HepG2 (cell line): ENCODE measurements at regions not wholly inside any gene's neighbourhood (a gene's known extent, or its start where the extent isn't known, plus 50 kb on each side); places are given as distances from the start of the nearest gene placed in this dataset.

Source experiments
- ATAC-seq: fragments of 200-7000 bp; cut with Tn5 transposase; 3 replicates; pipeline ENCODE4 v1.9.1; 2020; ENCODE audit warnings: mild to moderate bottlenecking, moderate library complexity
- BruUV-seq: library from RNA; stranded (reverse); fragments of 400-500 nt; replicated peaks from 2 replicates; lab custom pipeline; 2021; lab: Mats Ljungman, UMichigan
- CTCF ChIA-PET: fragments of 300-600 bp; formaldehyde crosslinking; extraction: SDS; loops from one replicate; lab custom pipeline; 2021; ENCODE audit warnings: low total read pairs, inconsistent platforms, low intra/inter-chr PET ratio; lab: Yijun Ruan, JAX
- POLR2A ChIA-PET: fragments of 350-600 bp; sonication (Branson Sonifier 250); formaldehyde crosslinking; loops from one replicate; lab custom pipeline; 2020; ENCODE audit warnings: antibody characterized with exemption, inconsistent platforms; lab: Yijun Ruan, JAX
- DNase-seq: peaks from one replicate; pipeline ENCODE4 v3.0.0-alpha.2; 2015; ENCODE audit warnings: low spot score
- FAIRE-seq: peaks from 3 replicates; lab custom pipeline; 2011; peaks lifted over from hg19 to GRCh38; lab: Jason Lieb, UNC
- H2AFZ ChIP-seq: one replicate; pipeline ENCODE4 v1.6.1; 2011; ENCODE audit warnings: low read length, inconsistent platforms
- H3K27ac ChIP-seq: fragments of 300-600 bp; 3 replicates; pipeline ENCODE4 v1.8.0; 2011; ENCODE audit warnings: mixed run types, mild to moderate bottlenecking, mixed read lengths, low read length, inconsistent platforms; ENCODE audit not compliant: insufficient read depth; ENCODE audit errors: extremely low read length
- H3K27me3 ChIP-seq, 2 experiments: fragments of 200-600 bp in 1 of 2; 2 replicates in 1 of 2; 3 replicates in 1 of 2; pipeline versions ENCODE4 v1.6.0 to v1.8.0; 2011; ENCODE audit warnings: low read length in 2 of 2, mild to moderate bottlenecking in 2 of 2, moderate library complexity in 2 of 2, inconsistent platforms in 1 of 2; ENCODE audit not compliant: insufficient read depth in 2 of 2, control insufficient read depth in 1 of 2
- H3K36me3 ChIP-seq, 2 experiments: fragments of 200-600 bp in 1 of 2; replicated peaks in 1 of 2; 2 replicates in 1 of 2; 3 replicates in 1 of 2; pipeline versions ENCODE4 v1.5.1 to v1.8.0; 2011; ENCODE audit warnings: low read length in 2 of 2, inconsistent platforms in 1 of 2; ENCODE audit not compliant: insufficient read depth in 2 of 2, control insufficient read depth in 1 of 2
- H3K4me1 ChIP-seq: 2 replicates; pipeline ENCODE4 v1.5.1; 2012; ENCODE audit warnings: low read length, inconsistent platforms; ENCODE audit not compliant: insufficient read depth
- H3K4me2 ChIP-seq: 2 replicates; pipeline ENCODE4 v1.6.0; 2011; ENCODE audit warnings: low read depth, low read length, inconsistent platforms
- H3K4me3 ChIP-seq, 3 experiments: fragments of 200-600 bp in 1 of 3; sonication (generic), shearing (Covaris generic) in 1 of 3; replicated peaks in 1 of 3; 2 replicates each; pipeline ENCODE4 v1.5.1; 2011 to 2016; ENCODE audit warnings: low read length in 3 of 3, inconsistent platforms in 2 of 3, low read depth in 2 of 3, mild to moderate bottlenecking in 2 of 3, control low read depth in 1 of 3, mixed read lengths in 1 of 3; ENCODE audit not compliant: insufficient read depth in 1 of 3
- H3K79me2 ChIP-seq: one replicate; pipeline ENCODE4 v1.6.1; 2011; ENCODE audit warnings: low read length, inconsistent platforms; ENCODE audit not compliant: insufficient read depth
- H3K9ac ChIP-seq: 2 replicates; pipeline ENCODE4 v1.6.0; 2011; ENCODE audit warnings: mild to moderate bottlenecking, low read depth, low read length, inconsistent platforms; ENCODE audit not compliant: insufficient read depth
- H3K9me3 ChIP-seq: 2 replicates; pipeline ENCODE4 v1.5.1; 2012; ENCODE audit warnings: mild to moderate bottlenecking, low read length
- H4K20me1 ChIP-seq: 2 replicates; pipeline ENCODE4 v1.6.0; 2011; ENCODE audit warnings: inconsistent platforms, mild to moderate bottlenecking, low read length, moderate library complexity; ENCODE audit not compliant: insufficient read depth
- ESRRA ChIP-seq: sonication (generic); formaldehyde crosslinking; IDR thresholded peaks from 2 replicates; pipeline ENCODE4 v1.5.1; 2020; ENCODE audit warnings: mild to moderate bottlenecking, low read depth, missing genetic modification reagents
- HMGXB3 ChIP-seq: sonication (generic); formaldehyde crosslinking; IDR thresholded peaks from 2 replicates; pipeline ENCODE4 v1.4.0; 2020; ENCODE audit warnings: missing genetic modification reagents, borderline replicate concordance
- TCF12 ChIP-seq, 2 experiments: fragments of 450-650 bp in 1 of 2; sonication (generic) in 1 of 2; formaldehyde crosslinking in 1 of 2; IDR thresholded peaks; 2 replicates each; pipeline versions ENCODE4 v1.6.1 to v1.8.0; 2017 to 2022; ENCODE audit warnings: antibody characterized with exemption in 1 of 2, mild to moderate bottlenecking in 1 of 2, missing genetic modification reagents in 1 of 2, moderate library complexity in 1 of 2
- ZBTB4 ChIP-seq: sonication (generic); formaldehyde crosslinking; IDR thresholded peaks from 2 replicates; pipeline ENCODE4 v1.4.0; 2020; ENCODE audit warnings: missing genetic modification reagents, mild to moderate bottlenecking, borderline replicate concordance
- ZFP1 ChIP-seq: IDR thresholded peaks from 2 replicates; pipeline ENCODE4 v1.6.1; 2016
- ZFP62 ChIP-seq: sonication (generic); formaldehyde crosslinking; IDR thresholded peaks from 2 replicates; pipeline ENCODE4 v1.4.0; 2020; ENCODE audit warnings: missing genetic modification reagents
- ZFP91 ChIP-seq: sonication (generic); formaldehyde crosslinking; IDR thresholded peaks from 2 replicates; pipeline ENCODE4 v1.9.0; 2022; ENCODE audit warnings: missing genetic modification reagents, mild to moderate bottlenecking, borderline replicate concordance
- ZSCAN21 ChIP-seq: sonication (generic); formaldehyde crosslinking; IDR thresholded peaks from 2 replicates; pipeline ENCODE4 v1.8.0; 2022; ENCODE audit warnings: mild to moderate bottlenecking, missing genetic modification reagents, moderate library complexity, borderline replicate concordance
- WGBS: methylation state at CpG from one replicate; pipeline ENCODE4 v1.1.6; 2017; ENCODE audit warnings: low lambda C conversion rate; 5-methylcytosine and 5-hydroxymethylcytosine counted together
- in situ Hi-C: cut with HindIII; loops from 2 replicates; pipeline ENCODE4 v1.10.0; 2017; ENCODE audit warnings: low pct_unique_long_range_greater_than_20kb; ENCODE audit not compliant: extremely low pct_ligation_motif_present
- intact Hi-C: fragments of 100-400 bp; cut with micrococcal nuclease; formaldehyde crosslinking; loops from one replicate; pipeline ENCODE4 v1.10.0; 2022; ENCODE audit not compliant: unreplicated experiment

- in situ Hi-C loops: no loop called here
- FAIRE-seq: no peak
- TF ChIP-seq ZBTB4 (CRISPR knock-in tag): no peak
- no peak for TF ChIP-seq ZFP1 (CRISPR knock-in tag)
- TF ChIP-seq TCF12 (IDR thresholded peaks at IDR 0.05): no peak
- no peak for TF ChIP-seq TCF12 (CRISPR knock-in tag; IDR thresholded peaks at IDR 0.05)
- no peak for TF ChIP-seq ZSCAN21
- TF ChIP-seq ESRRA (CRISPR knock-in tag): no peak
- no peak for TF ChIP-seq ZFP62 (CRISPR knock-in tag)
- TF ChIP-seq ZFP91 (CRISPR knock-in tag): no peak
- no peak for TF ChIP-seq HMGXB3 (CRISPR knock-in tag)
- TF ChIP-seq, all 625 proteins: peak for 0
- Histone ChIP-seq H4K20me1 (no peaks in the 10 kb centered on the region), H3K79me2 (no peaks in the 10 kb centered on the region), H3K36me3 (no peaks in the 10 kb centered on the region), H3K27me3 (peaks cover 0 to 26% of the 10 kb centered on the region in 2 experiments; a peak in 1 of 5 replicates), H3K9me3 (no peaks in the 10 kb centered on the region), H3K4me2 (no peak overlapping the region), H3K27ac (no peak overlapping the region), H2AFZ (no peak overlapping the region), H3K4me1 (no peaks in the 10 kb centered on the region), H3K9ac (no peak overlapping the region), H3K4me3 (no peak overlapping the region)
- ChIA-PET CTCF (no interaction called here), POLR2A (no interaction called here)
- intact Hi-C loops: no loop called here
- ATAC-seq (no peak), DNase-seq (no peak)
- 67% methylated on average over 1 of the region's 1 CpG for WGBS
- no TSS peak for BruUV-seq
Measured at GRCh38 chr14:71194251-71194650, 287.0 kb downstream of the PCNX1 start.
